ENCODE measurements at regions not wholly inside any gene's neighbourhood (a gene's known extent, or its start where the extent isn't known, plus 50 kb on each side); places are given as distances from the start of the nearest gene placed in this dataset.
A peak's percentile ranks its signal among the peaks of the same experiment; 100 is the strongest.

DNA sequence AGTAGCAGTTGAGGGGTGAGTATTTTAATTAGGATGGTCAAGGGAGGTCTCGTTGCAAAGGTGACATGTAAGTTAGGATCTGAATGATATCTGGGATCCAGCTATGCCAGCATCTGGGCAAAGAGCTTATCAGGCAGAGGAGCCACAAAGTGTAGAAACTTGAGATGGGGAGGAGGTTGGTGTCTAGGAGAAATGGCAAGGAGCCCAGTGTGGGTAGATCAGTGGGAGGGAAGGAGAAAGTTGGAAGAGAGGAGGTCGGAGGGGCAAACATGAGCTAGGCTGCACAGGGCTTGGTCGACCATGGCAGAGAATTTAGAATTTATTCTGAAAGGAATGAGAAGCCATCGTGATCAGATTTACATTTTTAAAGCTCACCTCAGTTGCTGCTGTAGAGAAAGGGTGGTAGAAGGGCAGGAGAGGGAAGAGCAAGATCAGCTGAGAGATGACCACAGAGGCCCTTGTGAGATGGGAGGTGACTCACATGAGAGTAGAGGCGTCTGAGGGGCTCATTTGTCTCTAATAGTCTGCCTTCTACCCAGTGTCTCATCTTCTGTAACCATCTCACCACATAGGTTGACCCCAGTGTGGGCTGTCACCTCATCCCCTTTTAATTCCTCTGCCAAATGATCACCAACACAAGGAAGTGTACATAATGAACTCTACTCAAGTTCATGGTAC is 170.0 kb downstream of the ETAA1 start:
- no peak overlapping the region for H3K4me3 ChIP-seq (ENCODE audit: low read length)
- no peak for DNase-seq (ENCODE audit: low read depth)
- TF ChIP-seq, protein P1, sequence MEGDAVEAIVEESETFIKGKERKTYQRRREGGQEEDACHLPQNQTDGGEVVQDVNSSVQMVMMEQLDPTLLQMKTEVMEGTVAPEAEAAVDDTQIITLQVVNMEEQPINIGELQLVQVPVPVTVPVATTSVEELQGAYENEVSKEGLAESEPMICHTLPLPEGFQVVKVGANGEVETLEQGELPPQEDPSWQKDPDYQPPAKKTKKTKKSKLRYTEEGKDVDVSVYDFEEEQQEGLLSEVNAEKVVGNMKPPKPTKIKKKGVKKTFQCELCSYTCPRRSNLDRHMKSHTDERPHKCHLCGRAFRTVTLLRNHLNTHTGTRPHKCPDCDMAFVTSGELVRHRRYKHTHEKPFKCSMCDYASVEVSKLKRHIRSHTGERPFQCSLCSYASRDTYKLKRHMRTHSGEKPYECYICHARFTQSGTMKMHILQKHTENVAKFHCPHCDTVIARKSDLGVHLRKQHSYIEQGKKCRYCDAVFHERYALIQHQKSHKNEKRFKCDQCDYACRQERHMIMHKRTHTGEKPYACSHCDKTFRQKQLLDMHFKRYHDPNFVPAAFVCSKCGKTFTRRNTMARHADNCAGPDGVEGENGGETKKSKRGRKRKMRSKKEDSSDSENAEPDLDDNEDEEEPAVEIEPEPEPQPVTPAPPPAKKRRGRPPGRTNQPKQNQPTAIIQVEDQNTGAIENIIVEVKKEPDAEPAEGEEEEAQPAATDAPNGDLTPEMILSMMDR (IDR thresholded peaks at IDR 0.05; ENCODE audit: insufficient read depth, low read depth, low read length, missing control alignments), result no peak

DNA sequence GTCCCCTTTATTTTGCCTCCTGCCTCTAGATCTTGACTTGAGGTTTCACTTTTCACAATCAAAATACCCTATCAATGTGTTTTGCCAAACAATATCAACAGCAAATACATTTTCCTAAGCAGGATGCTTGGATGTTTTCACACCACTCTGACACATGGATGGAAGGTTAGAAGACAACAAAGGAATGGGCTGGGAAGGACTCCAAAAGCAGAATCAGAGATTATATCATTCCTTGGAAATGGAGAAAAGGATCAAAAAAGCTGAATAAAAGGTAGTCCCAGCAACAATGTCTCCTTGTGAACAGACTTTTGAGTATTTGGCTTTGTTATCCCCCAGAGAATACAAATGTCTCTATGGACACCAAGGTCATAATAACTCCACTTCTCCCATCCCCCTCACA is 170.8 kb downstream of the ETAA1 start:
- H3K4me3 ChIP-seq (ENCODE audit: low read length), result no peak overlapping the region
- no peak for DNase-seq (ENCODE audit: low read depth)
- TF ChIP-seq, protein P1 (IDR thresholded peaks at IDR 0.05; ENCODE audit: insufficient read depth, low read depth, low read length, missing control alignments), result no peak

DNA sequence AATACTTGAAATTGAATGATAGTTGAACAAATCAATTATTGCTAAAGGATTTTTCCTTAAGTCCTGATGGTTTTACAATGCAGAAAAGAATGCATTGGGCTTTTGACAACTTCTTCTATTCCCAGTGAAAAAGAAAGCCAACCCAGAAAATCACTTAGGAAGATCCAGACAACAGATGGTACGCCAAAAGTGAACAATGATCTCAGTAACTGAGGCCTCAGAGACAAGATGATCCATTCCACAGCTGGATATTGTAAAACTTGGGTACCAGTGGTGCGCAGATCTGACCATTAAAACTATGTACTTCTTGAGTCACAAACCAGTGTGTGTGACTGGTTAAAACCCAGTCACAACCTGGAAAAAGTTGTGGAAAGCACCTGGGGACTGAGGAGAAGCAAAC is 173.5 kb downstream of the ETAA1 start:
- no peak overlapping the region for H3K4me3 ChIP-seq (ENCODE audit: low read length)
- TF ChIP-seq, protein P1 (IDR thresholded peaks at IDR 0.05; ENCODE audit: insufficient read depth, low read depth, low read length, missing control alignments), result no peak
- no peak for DNase-seq (ENCODE audit: low read depth)

DNA sequence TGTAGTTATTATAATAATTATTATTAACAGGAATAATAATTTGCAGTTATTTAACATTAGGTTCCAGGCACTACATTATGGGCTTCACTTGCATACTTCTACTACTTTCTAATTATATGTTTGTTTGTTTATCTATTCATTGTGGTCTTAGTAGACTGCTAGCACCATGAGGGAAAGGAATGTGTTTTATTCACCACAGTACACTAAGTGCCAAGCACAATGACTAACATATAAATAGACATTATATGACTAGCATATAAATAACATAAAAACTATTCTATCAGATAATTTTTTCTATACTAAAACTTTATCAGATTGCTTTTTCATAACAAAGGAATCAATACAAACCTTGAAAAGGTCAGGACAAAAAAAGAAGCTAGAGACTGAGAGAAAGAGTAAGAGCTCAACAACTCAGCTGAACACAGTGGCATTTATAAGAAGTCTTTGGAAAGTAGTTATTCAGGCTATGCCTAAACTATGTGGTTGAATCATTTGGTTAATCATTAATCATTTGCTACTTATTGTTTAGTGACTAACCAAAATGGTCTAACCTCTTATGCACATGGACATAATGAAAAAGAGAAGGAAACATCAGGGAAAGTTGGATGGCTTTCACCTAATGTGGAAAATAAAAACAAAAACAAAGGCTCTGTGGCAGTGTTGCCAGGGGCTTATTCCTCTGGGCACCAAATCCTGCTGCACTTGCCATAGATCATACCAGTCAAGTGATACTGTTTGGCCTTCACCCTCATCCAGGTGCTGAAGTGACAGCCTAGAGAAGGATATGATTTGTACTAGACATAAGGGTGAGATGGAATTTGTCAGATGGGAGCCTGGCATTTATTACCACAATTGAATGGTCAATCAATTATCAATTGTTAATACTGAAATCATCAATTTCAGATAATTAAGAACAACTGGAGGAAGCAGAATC is 174.9 kb downstream of the ETAA1 start:
- no peak overlapping the region for H3K4me3 ChIP-seq (ENCODE audit: low read length)
- TF ChIP-seq, protein P1 (IDR thresholded peaks at IDR 0.05; ENCODE audit: insufficient read depth, low read depth, low read length, missing control alignments), result no peak
- peak; percentile 67 for DNase-seq (ENCODE audit: low read depth)

DNA sequence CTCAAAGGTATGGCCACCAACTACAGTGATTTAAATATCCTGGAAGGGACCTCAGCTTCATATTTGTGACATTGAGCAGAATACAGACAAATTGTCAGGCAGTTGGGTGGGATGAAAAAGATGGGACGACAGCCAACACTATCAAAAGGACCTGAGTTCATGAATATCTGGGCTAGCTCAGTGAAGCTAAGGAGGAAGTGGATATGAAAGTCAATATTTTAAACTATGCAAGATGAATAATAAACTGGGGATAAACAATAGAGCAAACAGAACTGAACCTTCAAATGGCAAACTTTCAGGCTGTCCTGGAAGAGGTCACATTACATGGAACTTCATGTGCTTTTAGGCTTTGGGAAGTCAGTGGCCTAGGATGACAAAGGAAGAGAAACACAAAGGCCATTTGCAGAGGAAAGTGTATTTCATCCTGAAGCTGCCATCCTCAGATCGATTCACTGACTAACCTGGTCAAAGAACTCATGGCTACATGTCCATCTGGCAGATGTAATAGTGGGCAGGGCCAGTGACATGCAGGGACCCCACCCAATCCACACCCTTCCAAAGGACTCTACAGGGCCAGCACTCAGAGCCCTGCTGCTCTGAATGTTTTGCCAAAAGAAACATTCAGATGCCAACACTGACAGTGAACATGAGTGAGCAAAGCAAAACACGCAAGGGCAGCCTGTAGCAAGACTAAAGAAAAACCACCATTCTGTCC is 175.7 kb downstream of the ETAA1 start:
- DNase-seq (ENCODE audit: low read depth), result no peak
- H3K4me3 ChIP-seq (ENCODE audit: low read length), result no peak overlapping the region
- TF ChIP-seq, protein P1 (IDR thresholded peaks at IDR 0.05; ENCODE audit: insufficient read depth, low read depth, low read length, missing control alignments), result no peak

DNA sequence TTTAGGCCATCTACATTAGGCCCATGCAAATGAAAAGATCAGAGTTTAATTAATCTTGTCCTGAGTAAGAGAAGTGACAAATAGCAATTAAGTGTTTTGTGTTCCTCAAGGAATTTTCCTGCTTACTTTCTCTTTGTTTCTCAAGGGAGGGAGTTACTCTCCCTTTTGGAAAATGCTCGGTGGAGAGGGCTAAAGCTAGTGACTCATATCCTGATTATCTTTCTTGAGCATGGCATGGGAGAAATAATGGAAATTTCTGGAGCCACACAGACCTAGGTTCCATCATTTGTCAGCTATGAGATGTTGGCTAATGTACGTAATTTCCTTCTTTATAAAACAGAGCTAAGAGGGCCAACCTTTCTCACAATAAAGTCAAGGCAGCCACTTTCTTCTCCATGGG is 177.1 kb downstream of the ETAA1 start:
- DNase-seq (ENCODE audit: low read depth), result peak; percentile 57
- TF ChIP-seq, protein P1 (IDR thresholded peaks at IDR 0.05; ENCODE audit: insufficient read depth, low read depth, low read length, missing control alignments), result no peak
- no peak overlapping the region for H3K4me3 ChIP-seq (ENCODE audit: low read length)
